Neural progenitor cell (in vitro differentiated cells): ENCODE measurements at regions not wholly inside any gene's neighbourhood (a gene's known extent, or its start where the extent isn't known, plus 50 kb on each side); places are given as distances from the start of the nearest gene placed in this dataset.

ENCODE experiments used
- DNase-seq: peaks from one replicate; pipeline ENCODE4 v3.0.0-alpha.2; 2016; ENCODE audit warnings: low spot score
- H2AFZ ChIP-seq: fragments of 200-600 bp; sonication (generic); replicated peaks from 2 replicates; pipeline ENCODE4 v1.6.1; 2016; ENCODE audit warnings: antibody characterized with exemption
- H3F3A ChIP-seq: fragments of 200-600 bp; sonication (generic); 2 replicates; pipeline ENCODE4 v1.6.1; 2016; ENCODE audit warnings: antibody characterized with exemption, low read depth
- H3K27ac ChIP-seq: fragments of 200-600 bp; sonication (generic); 2 replicates; pipeline ENCODE4 v1.5.1; 2016; ENCODE audit warnings: mild to moderate bottlenecking
- H3K27me3 ChIP-seq: fragments of 200-600 bp; sonication (generic); 2 replicates; pipeline ENCODE4 v1.6.1; 2016; ENCODE audit warnings: mild to moderate bottlenecking, moderate library complexity
- H3K36me3 ChIP-seq: fragments of 200-600 bp; sonication (generic); 2 replicates; pipeline ENCODE4 v1.5.1; 2016
- H3K4me1 ChIP-seq: fragments of 200-600 bp; sonication (generic); 2 replicates; pipeline ENCODE4 v1.6.1; 2016; ENCODE audit warnings: mixed run types
- H3K4me2 ChIP-seq: fragments of 200-600 bp; sonication (generic); 2 replicates; pipeline ENCODE4 v1.6.1; 2016
- H3K4me3 ChIP-seq: fragments of 200-600 bp; sonication (generic); 2 replicates; pipeline ENCODE4 v1.5.1; 2016
- H3K79me2 ChIP-seq: fragments of 200-600 bp; sonication (generic); 2 replicates; pipeline ENCODE4 v1.6.1; 2016; ENCODE audit warnings: low read depth
- H3K9ac ChIP-seq: fragments of 200-600 bp; sonication (generic); 2 replicates; pipeline ENCODE4 v1.6.1; 2016
- H3K9me3 ChIP-seq: fragments of 200-600 bp; sonication (generic); 2 replicates; pipeline ENCODE4 v1.5.1; 2016; ENCODE audit warnings: low read depth
- H4K20me1 ChIP-seq: fragments of 200-600 bp; sonication (generic); 2 replicates; pipeline ENCODE4 v1.6.1; 2016; ENCODE audit warnings: low read depth
- H3K27ac Mint-ChIP-seq: 3 replicates; pipeline ENCODE4 v1.8.0; 2021; ENCODE audit warnings: mixed read lengths
- H3K27me3 Mint-ChIP-seq: 2 replicates; pipeline ENCODE4 v1.8.0; 2022; ENCODE audit warnings: low read depth, mild to moderate bottlenecking, inconsistent platforms, moderate library complexity, mixed read lengths; ENCODE audit not compliant: insufficient read depth
- H3K36me3 Mint-ChIP-seq: 3 replicates; pipeline ENCODE4 v1.8.0; 2021; ENCODE audit warnings: mixed read lengths
- H3K4me1 Mint-ChIP-seq: 3 replicates; pipeline ENCODE4 v1.8.0; 2021; ENCODE audit warnings: mixed read lengths
- H3K4me3 Mint-ChIP-seq: 3 replicates; pipeline ENCODE4 v1.8.0; 2021; ENCODE audit warnings: mild to moderate bottlenecking, moderate library complexity, mixed read lengths
- H3K9me3 Mint-ChIP-seq: 3 replicates; pipeline ENCODE4 v1.8.0; 2020; ENCODE audit warnings: mixed read lengths
- EZH2 ChIP-seq: fragments of 200-600 bp; sonication (generic); IDR thresholded peaks from 2 replicates; pipeline ENCODE4 v1.6.1; 2017; ENCODE audit warnings: antibody characterized with exemption, mild to moderate bottlenecking, moderate library complexity
- EZH2phosphoT487 ChIP-seq: fragments of 200-600 bp; sonication (generic); IDR thresholded peaks from 2 replicates; pipeline ENCODE4 v1.6.1; 2017; ENCODE audit warnings: antibody characterized with exemption
- TF ChIP-seq, protein P1 (sequence below): fragments of 200-600 bp; sonication (generic); IDR thresholded peaks from 2 replicates; pipeline ENCODE4 v1.5.1; 2017; ENCODE audit warnings: antibody characterized with exemption, mild to moderate bottlenecking

DNA sequence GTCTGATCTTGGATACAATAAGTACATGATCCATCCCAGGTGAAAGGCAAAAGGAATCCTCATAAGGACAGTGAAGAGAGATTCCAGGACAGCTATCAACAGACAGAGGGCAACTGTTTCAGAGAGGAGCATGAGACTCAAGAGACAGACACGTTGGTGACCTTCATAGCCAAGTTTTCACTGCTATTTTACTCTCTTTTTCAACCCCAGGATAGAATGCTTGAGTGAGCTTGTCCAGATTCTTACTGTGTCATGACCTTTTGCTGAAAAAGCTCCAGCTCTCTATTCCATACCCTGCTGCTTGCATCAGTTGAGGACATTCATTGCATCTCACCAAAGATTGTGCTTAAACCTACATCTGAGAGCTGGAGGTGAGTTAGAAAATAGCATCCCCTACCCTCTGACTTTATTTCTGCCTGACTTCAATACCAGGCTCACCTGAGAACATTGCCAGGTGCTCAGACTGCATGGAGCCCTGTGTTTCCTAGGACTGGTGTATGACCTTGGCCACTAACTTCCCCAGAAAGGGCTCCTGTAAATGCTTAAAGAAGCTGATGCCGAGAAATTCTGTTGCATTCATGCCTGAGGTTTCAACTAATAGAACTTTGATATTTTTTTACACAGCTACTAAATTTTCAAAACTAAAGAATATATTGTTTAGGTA lies 70.4 kb upstream of the TMEM17 start:
- H3K27ac Mint-ChIP-seq: no peak overlapping the region
- Histone ChIP-seq H3F3A (no peaks in the 10 kb centered on the region), H3K9me3 (no peaks in the 10 kb centered on the region), H3K9ac (no peak overlapping the region), H3K4me3 (no peak overlapping the region), H3K4me1 (no peaks in the 10 kb centered on the region), H3K27me3 (peaks cover 15% of the 10 kb centered on the region), H2AFZ (no peak overlapping the region), H3K27ac (no peak overlapping the region), H3K4me2 (no peak overlapping the region), H3K79me2 (no peaks in the 10 kb centered on the region), H4K20me1 (no peaks in the 10 kb centered on the region), H3K36me3 (no peaks in the 10 kb centered on the region)
- H3K4me3 Mint-ChIP-seq: no peak overlapping the region
- peaks cover 2% of the 10 kb centered on the region for H3K27me3 Mint-ChIP-seq
- DNase-seq: no peak
- H3K9me3 Mint-ChIP-seq: no peaks in the 10 kb centered on the region
- H3K4me1 Mint-ChIP-seq: peaks cover 11% of the 10 kb centered on the region
- TF ChIP-seq, protein P1, sequence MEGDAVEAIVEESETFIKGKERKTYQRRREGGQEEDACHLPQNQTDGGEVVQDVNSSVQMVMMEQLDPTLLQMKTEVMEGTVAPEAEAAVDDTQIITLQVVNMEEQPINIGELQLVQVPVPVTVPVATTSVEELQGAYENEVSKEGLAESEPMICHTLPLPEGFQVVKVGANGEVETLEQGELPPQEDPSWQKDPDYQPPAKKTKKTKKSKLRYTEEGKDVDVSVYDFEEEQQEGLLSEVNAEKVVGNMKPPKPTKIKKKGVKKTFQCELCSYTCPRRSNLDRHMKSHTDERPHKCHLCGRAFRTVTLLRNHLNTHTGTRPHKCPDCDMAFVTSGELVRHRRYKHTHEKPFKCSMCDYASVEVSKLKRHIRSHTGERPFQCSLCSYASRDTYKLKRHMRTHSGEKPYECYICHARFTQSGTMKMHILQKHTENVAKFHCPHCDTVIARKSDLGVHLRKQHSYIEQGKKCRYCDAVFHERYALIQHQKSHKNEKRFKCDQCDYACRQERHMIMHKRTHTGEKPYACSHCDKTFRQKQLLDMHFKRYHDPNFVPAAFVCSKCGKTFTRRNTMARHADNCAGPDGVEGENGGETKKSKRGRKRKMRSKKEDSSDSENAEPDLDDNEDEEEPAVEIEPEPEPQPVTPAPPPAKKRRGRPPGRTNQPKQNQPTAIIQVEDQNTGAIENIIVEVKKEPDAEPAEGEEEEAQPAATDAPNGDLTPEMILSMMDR: no peak
- no peak for TF ChIP-seq EZH2
- TF ChIP-seq EZH2phosphoT487: no peak
- no peaks in the 10 kb centered on the region for H3K36me3 Mint-ChIP-seq

DNA sequence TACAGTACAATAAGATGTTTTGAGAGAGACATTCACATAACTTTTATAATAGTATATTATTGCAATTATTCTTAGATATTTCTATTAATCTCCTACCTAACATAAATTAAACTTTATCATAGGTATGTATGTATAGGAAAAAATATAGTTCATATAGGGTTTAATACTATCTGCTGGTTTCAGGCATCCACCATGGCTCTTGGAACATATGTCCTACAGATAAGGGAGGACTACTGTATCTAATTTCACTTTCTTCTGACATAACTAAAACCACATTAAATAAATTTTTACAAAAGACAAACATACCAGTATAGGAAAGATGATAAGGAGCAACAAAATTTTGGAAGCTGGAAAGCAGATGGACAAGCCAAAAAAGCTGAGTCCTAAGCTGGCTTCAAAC lies 67.9 kb upstream of the TMEM17 start:
- Mint-ChIP-seq H3K36me3 (no peaks in the 10 kb centered on the region), H3K4me3 (no peak overlapping the region), H3K9me3 (no peaks in the 10 kb centered on the region), H3K4me1 (peaks cover 25% of the 10 kb centered on the region), H3K27ac (no peak overlapping the region), H3K27me3 (peaks cover 11% of the 10 kb centered on the region)
- no peaks in the 10 kb centered on the region for H3F3A ChIP-seq
- no peak for TF ChIP-seq EZH2
- no peak for TF ChIP-seq EZH2phosphoT487
- TF ChIP-seq, protein P1: no peak
- H4K20me1 ChIP-seq: no peaks in the 10 kb centered on the region
- DNase-seq: no peak
- H3K27ac ChIP-seq: no peak overlapping the region
- no peak overlapping the region for H2AFZ ChIP-seq
- no peaks in the 10 kb centered on the region for H3K79me2 ChIP-seq
- H3K9me3 ChIP-seq: no peaks in the 10 kb centered on the region
- H3K4me3 ChIP-seq: no peak overlapping the region
- no peaks in the 10 kb centered on the region for H3K36me3 ChIP-seq
- peaks cover 11% of the 10 kb centered on the region for H3K4me1 ChIP-seq
- no peak overlapping the region for H3K9ac ChIP-seq
- H3K4me2 ChIP-seq: no peak overlapping the region
- H3K27me3 ChIP-seq: peaks cover 37% of the 10 kb centered on the region

DNA sequence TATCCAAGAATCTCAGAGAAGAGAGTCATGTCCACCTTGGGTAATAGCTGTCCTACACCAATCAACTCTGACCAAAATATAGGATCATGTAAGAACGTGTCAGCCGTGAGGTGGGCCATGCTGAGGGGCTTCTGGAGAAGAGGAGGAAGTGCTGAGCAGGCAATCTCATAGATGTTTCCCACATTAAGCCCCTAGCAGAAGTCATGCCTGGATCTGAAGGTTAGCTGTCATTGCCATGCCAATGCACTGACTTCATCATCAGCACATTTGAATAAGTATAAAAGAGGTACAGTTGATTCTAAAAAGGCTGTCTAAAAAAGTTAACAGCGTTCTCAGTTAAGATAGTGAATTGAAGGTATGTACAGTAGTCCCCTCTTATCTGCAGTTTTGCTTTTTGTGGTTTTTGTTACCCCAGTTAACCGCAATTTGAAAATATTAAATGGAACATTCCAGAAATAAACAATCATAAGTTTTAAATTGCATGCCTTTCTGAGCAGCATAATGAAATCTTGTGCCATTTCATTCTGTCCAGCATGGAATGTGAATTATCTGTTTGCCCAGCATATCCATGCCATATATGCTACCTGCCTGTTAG lies 67.2 kb upstream of the TMEM17 start:
- no peaks in the 10 kb centered on the region for H3K36me3 Mint-ChIP-seq
- H3K27me3 Mint-ChIP-seq: peaks cover 11% of the 10 kb centered on the region
- H3K4me2 ChIP-seq: no peak overlapping the region
- H4K20me1 ChIP-seq: no peaks in the 10 kb centered on the region
- H3K9ac ChIP-seq: no peak overlapping the region
- no peak for DNase-seq
- no peak overlapping the region for H3K27ac Mint-ChIP-seq
- H3K36me3 ChIP-seq: no peaks in the 10 kb centered on the region
- H3K9me3 Mint-ChIP-seq: no peaks in the 10 kb centered on the region
- no peaks in the 10 kb centered on the region for H3K79me2 ChIP-seq
- H3K9me3 ChIP-seq: no peaks in the 10 kb centered on the region
- H3K4me3 Mint-ChIP-seq: no peak overlapping the region
- no peak overlapping the region for H2AFZ ChIP-seq
- H3K4me3 ChIP-seq: no peak overlapping the region
- no peak overlapping the region for H3K27ac ChIP-seq
- TF ChIP-seq EZH2phosphoT487 (no peak), EZH2 (no peak)
- TF ChIP-seq, protein P1: no peak
- peaks cover 11% of the 10 kb centered on the region for H3K4me1 ChIP-seq
- peaks cover 25% of the 10 kb centered on the region for H3K4me1 Mint-ChIP-seq
- H3F3A ChIP-seq: no peaks in the 10 kb centered on the region
- H3K27me3 ChIP-seq: peaks cover 37% of the 10 kb centered on the region
